Loucy (cell line): ENCODE measurements at regions not wholly inside any gene's neighbourhood (a gene's known extent, or its start where the extent isn't known, plus 50 kb on each side); places are given as distances from the start of the nearest gene placed in this dataset.

Experiments
- EZH2phosphoT487 ChIP-seq: fragments of 200-600 bp; IDR thresholded peaks from 2 replicates; pipeline ENCODE4 v1.6.1; 2018; ENCODE audit warnings: antibody characterized with exemption, mild to moderate bottlenecking, moderate library complexity, borderline replicate concordance
- TF ChIP-seq, protein P1 (sequence below): fragments of 200-600 bp; sonication (generic); conservative IDR thresholded peaks from 2 replicates; pipeline ENCODE4 v1.5.1; 2014; ENCODE audit warnings: mild to moderate bottlenecking, antibody characterized with exemption, low read length

DNA sequence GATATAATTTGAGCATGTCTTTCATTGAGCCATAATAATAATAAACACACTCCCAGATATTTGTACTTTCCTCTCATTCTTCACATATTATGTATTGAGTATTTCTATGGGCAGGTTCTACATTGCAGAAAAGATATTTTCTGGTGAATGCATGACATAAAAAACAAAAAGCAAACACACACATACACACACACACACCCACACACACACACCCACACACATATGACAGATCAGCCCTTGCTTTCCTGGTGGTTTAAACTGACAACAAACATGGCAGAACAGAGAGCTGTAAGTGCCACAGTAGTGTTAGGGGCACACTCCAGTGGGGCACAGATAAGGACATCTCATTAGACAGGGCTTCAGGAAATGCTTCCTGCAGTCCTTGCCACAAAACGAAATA, 123.3 kb upstream of the LSM8 start:
- TF ChIP-seq, protein P1, sequence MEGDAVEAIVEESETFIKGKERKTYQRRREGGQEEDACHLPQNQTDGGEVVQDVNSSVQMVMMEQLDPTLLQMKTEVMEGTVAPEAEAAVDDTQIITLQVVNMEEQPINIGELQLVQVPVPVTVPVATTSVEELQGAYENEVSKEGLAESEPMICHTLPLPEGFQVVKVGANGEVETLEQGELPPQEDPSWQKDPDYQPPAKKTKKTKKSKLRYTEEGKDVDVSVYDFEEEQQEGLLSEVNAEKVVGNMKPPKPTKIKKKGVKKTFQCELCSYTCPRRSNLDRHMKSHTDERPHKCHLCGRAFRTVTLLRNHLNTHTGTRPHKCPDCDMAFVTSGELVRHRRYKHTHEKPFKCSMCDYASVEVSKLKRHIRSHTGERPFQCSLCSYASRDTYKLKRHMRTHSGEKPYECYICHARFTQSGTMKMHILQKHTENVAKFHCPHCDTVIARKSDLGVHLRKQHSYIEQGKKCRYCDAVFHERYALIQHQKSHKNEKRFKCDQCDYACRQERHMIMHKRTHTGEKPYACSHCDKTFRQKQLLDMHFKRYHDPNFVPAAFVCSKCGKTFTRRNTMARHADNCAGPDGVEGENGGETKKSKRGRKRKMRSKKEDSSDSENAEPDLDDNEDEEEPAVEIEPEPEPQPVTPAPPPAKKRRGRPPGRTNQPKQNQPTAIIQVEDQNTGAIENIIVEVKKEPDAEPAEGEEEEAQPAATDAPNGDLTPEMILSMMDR: no peak
- TF ChIP-seq EZH2phosphoT487: no peak
